Activated T-cell treated with anti-CD3 and anti-CD28 coated beads, Interleukin-2, amount 50 U/mL, for 24 hours (primary cell): ENCODE measurements at regions not wholly inside any gene's neighbourhood (a gene's known extent, or its start where the extent isn't known, plus 50 kb on each side); places are given as distances from the start of the nearest gene placed in this dataset.
"Not testable (repeated sequence)": the region's sequence is repeated elsewhere in the genome, so short reads cannot be mapped to it uniquely, and the experiment has no call there.

Experiments
- DNase-seq: peaks from one replicate; pipeline ENCODE4 v3.0.0-alpha.2; 2020
- H3K27ac Mint-ChIP-seq: 2 replicates; pipeline ENCODE4 v1.8.0; 2020; ENCODE audit warnings: mild to moderate bottlenecking, mixed read lengths
- H3K27me3 Mint-ChIP-seq: 2 replicates; pipeline ENCODE4 v1.8.0; 2020; ENCODE audit warnings: mixed read lengths
- H3K36me3 Mint-ChIP-seq: 2 replicates; pipeline ENCODE4 v1.8.0; 2020; ENCODE audit warnings: low read depth, mixed read lengths
- H3K4me1 Mint-ChIP-seq: 2 replicates; pipeline ENCODE4 v1.8.0; 2020; ENCODE audit warnings: low read depth, mixed read lengths
- H3K4me3 Mint-ChIP-seq: 2 replicates; pipeline ENCODE4 v1.8.0; 2020; ENCODE audit warnings: mild to moderate bottlenecking, moderate library complexity, mixed read lengths
- H3K9me3 Mint-ChIP-seq: 2 replicates; pipeline ENCODE4 v1.8.0; 2020; ENCODE audit warnings: mixed read lengths

DNA sequence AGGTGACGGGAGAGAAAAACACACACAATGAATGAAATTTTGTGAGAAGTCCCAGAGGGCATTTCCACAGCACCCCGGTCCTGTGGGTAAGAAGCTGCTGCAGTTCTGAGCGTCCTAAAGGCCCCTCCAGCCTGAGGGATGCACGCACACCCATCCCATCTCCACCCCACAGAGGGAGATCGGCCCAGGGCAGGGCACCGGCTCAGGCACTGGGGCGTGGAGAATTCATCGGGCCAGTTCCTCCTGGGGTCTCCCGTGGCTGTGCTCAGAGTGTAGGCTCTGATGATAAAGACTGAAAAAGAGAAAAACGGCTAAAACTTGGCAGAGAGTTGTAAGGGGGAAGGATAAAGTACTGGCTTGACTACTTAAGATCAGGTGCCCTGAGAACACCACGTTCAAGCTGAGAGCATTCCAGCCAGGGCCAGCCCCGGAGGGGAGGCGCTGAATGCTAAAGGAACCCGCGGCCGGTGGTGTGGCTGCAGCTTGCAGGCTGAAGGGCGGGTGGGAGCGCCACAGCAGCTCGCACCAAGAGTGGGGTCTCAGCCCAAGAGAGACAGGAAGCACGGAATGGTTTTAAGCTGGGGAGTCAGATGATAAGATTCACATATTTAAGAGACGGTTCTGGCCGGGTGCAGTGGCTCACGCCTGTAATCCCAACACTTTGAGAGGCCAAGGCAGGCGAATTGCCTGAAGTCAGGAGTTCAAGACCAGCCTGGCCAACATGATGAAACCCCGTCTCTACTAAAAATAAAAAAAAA is 121.9 kb upstream of the SPACA7 start:
- Mint-ChIP-seq H3K4me1 (no peaks in the 10 kb centered on the region), H3K27ac (no peak overlapping the region), H3K9me3 (no peaks in the 10 kb centered on the region), H3K27me3 (peaks cover 33% of the 10 kb centered on the region), H3K4me3 (no peak overlapping the region), H3K36me3 (no peaks in the 10 kb centered on the region)
- no peak for DNase-seq

DNA sequence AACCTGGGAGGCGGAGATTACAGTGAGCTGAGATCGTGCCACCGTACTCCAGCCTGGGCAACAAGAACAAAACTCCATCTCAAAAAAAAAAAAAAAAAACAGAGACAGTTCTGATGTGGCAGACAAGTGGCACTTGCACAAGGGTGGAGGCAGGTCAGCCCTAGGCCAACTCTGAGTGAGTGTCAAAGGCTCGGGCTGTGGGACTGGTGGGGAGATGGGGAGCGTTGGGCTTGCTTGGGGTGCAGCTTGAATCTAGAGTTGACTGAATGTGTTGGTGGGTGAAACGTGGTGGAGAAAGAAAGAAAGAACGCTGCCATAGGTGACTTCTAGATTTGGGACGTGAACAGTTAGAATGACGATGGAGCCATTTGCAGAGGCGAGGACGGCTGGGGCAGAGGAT is 121.3 kb upstream of the SPACA7 start:
- no peaks in the 10 kb centered on the region for H3K36me3 Mint-ChIP-seq
- no peak overlapping the region for H3K4me3 Mint-ChIP-seq
- H3K4me1 Mint-ChIP-seq, result no peaks in the 10 kb centered on the region
- H3K27ac Mint-ChIP-seq, result no peak overlapping the region
- no peak for DNase-seq
- H3K27me3 Mint-ChIP-seq, result peaks cover 32% of the 10 kb centered on the region
- H3K9me3 Mint-ChIP-seq, result no peaks in the 10 kb centered on the region

DNA sequence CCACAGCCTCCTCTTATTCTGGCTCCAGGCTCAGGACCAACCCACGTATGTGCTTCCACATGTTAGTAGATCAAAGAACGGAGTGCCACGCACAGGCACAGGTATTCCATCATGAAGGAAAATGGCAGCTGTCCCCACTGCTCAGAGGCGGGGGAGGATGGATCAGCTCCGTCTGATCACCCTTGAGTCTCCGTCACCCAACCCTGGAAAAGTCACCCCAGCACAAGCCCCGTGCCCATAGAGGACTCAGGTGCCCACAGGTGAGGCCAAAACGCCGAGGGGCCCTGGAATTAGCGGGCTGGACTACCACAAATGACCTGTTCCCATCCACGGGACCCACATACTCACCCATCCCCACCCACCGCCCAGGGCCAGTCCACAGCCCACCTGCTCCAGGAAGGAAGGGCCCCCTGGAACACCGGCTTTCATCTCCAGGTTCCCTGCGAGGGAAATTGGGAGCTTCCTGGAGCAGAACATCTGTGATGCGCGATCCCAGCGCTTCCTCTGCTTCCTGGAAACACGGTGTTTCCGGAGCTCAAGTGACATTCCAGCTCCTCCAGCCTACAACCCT is 120.5 kb upstream of the SPACA7 start:
- no peaks in the 10 kb centered on the region for H3K36me3 Mint-ChIP-seq
- no peak overlapping the region for H3K27ac Mint-ChIP-seq
- no peak overlapping the region for H3K4me3 Mint-ChIP-seq
- no peaks in the 10 kb centered on the region for H3K4me1 Mint-ChIP-seq
- peaks cover 30% of the 10 kb centered on the region for H3K27me3 Mint-ChIP-seq
- H3K9me3 Mint-ChIP-seq, result no peaks in the 10 kb centered on the region
- no peak for DNase-seq

DNA sequence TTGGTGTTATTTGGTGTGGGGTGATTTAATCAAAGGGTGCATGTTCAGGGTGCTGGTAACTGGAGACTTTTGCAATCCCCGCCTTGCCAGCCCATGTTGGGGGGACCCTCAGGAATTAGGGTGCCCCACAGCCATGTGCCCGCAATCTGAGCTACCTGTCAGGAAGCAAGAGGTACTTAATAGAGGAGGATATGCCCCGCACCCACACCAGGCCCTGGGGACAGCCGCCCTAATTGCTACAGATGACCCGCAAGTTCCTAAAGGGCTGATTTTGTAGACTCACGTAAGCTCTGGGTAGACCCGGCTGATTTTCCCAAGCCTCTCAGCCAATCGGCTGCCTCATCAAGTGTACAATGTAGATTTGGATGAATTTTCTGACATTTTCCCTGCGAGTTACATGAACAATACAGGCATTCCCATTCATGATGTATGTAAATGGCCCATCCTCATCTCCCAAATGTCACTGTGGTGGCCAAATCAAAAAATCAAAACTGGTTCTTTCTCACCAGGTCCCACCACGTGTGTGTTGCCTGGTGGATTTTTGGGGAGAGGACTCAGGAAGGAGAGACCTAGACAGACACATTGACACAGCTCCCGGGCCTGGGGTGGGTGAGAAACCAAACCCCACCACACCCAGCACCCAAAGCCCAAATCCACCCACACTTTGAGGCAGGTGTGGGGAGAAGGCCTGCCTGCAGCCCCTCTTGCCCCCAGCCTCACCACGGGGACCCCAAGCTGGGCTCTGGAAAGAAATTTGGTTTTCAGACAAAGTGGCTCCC is 119.2 kb upstream of the SPACA7 start:
- H3K27ac Mint-ChIP-seq, result no peak overlapping the region
- no peaks in the 10 kb centered on the region for H3K9me3 Mint-ChIP-seq
- H3K4me1 Mint-ChIP-seq, result no peaks in the 10 kb centered on the region
- no peak for DNase-seq
- H3K4me3 Mint-ChIP-seq, result no peak overlapping the region
- peaks cover 24% of the 10 kb centered on the region for H3K27me3 Mint-ChIP-seq
- no peaks in the 10 kb centered on the region for H3K36me3 Mint-ChIP-seq

DNA sequence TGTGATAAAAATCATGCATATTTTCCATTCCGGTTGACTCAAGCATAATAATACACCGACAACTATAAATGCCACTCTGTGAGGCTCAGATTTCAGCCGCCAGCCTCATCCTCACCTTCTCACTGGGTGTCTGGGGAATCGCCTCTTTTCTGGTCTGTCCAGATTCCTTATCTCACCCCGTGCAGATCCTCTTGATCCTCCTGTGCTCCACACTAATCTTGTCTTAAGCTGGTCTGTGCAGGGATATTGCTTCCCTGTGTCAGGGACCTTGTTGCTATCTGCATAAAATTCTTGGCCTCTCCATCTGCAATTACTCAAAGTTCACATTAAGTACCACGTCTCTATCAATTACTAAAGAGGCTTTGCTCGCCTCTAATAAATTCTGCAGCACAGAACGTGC is 116.6 kb upstream of the SPACA7 start:
- Mint-ChIP-seq H3K27me3 (peaks cover 15% of the 10 kb centered on the region), H3K27ac (no peak overlapping the region)

DNA sequence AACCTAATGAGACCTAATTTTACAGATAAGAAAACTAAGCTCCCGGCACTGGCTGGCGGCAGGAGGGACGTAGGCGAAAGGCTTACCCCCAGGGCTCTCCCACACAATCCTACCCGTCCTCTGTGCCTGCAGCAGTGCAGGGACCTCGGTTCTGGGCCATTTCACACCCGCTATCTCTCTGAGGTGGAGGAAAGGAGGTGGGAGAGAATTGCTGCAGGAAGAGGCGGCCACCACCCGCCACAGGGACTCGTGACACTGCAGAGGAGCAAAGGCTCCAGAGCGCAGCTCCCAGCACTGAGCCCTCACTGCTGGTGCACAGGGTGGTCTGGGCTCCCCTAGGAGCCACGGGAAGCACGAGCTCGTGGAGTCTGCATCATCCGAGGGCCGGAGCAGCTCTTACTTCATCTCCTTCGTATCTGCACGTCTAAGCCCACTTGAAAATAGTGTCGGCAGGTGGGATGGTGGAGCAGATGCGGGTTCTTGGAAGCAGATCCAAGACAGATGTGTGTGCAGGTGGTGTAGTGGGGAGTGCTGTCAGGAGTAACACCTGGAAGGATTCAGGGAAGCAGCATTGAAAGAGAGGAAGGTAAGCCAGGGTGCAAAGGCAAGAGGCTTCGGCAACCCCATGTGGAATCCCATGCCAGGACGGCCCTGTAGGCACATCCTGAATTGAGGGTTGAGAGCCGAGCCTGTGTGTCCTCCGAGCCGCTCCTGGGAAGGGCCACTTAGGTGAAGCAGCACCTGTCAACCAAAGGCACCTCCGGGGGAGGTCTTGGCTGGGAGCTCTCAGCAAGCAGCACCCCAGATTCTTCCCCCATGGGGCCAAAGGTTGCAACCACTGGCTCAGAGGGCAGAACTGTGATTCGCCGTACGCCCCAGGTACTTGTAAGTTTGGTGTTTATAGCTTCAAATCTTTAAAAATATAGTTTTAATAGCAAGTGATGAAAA is 115.8 kb upstream of the SPACA7 start:
- no peaks in the 10 kb centered on the region for H3K36me3 Mint-ChIP-seq
- no peaks in the 10 kb centered on the region for H3K9me3 Mint-ChIP-seq
- no peak overlapping the region for H3K27ac Mint-ChIP-seq
- H3K4me3 Mint-ChIP-seq, result no peak overlapping the region
- peaks cover 9% of the 10 kb centered on the region for H3K27me3 Mint-ChIP-seq
- H3K4me1 Mint-ChIP-seq, result no peaks in the 10 kb centered on the region
- DNase-seq, result no peak

More for the DNA sequence above, 116.6 kb upstream of the SPACA7 start:
- Mint-ChIP-seq H3K36me3 (no peaks in the 10 kb centered on the region), H3K9me3 (no peaks in the 10 kb centered on the region), H3K4me3 (no peak overlapping the region), H3K4me1 (no peaks in the 10 kb centered on the region)
- DNase-seq, result no peak

DNA sequence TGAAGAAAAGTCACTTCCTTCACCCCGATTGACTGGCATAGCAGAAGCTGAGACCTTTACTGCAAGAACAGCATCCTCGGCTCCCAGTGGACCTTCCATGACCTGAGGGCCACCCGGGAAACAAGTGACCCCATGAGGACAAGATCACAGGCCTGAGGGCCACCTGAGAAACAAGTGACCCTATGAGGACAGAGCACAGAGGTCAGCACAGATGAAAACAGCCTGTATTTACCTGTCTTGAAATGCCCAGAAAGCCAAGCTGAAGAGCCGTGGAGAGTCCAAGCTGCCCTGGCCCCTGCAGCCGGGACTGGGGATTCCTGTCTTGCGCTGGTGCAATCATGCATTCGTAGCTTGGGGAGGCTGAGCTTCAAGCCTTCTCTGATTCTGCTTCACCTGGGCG is 114.2 kb upstream of the SPACA7 start:
- no peak overlapping the region for H3K4me3 Mint-ChIP-seq
- no peak for DNase-seq
- H3K4me1 Mint-ChIP-seq, result no peaks in the 10 kb centered on the region
- no peaks in the 10 kb centered on the region for H3K9me3 Mint-ChIP-seq
- peaks cover 19% of the 10 kb centered on the region for H3K27me3 Mint-ChIP-seq
- no peak overlapping the region for H3K27ac Mint-ChIP-seq
- no peaks in the 10 kb centered on the region for H3K36me3 Mint-ChIP-seq

DNA sequence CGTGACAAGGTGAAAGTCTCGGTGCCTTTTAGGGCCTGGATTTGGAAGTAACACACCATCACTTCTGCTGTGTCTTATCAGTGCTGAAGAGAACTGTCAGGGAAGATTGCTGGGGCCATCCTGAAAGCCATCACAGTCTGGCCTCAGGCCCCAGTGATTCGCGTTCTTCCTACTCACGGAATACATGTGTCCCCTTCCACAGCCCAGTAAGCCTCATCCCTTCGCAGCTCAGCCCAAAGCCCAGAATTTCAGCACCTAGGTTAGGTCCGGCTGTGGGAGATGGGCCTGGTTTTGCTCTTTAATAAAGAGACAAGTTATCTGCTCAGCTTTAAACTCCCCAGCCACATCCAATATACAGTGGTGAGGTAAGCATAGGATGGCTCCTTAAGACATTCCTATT is 113.0 kb upstream of the SPACA7 start:
- no peaks in the 10 kb centered on the region for H3K4me1 Mint-ChIP-seq
- no peak overlapping the region for H3K27ac Mint-ChIP-seq
- no peaks in the 10 kb centered on the region for H3K9me3 Mint-ChIP-seq

DNA sequence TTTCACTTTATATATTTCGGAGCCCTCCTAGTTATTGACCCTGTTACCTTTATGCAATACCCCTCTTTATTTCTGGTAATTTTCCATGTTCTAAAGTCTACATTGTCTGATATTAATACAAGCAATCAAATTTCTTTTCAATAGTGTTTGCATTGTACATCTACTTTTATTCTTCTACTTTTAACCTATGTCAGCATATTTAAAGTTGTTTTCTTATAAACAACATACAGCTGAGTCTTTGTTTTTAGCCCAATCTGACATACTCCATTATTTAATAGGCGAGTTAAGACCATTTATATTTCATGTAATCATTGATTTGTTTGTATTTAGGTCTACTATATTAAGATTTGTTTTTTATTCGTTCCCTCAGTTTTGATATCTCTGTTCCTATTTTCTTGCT is 108.5 kb upstream of the SPACA7 start:
- no peak for DNase-seq
- H3K27ac Mint-ChIP-seq, result no peak overlapping the region
- no peaks in the 10 kb centered on the region for H3K4me1 Mint-ChIP-seq
- no peaks in the 10 kb centered on the region for H3K36me3 Mint-ChIP-seq
- H3K9me3 Mint-ChIP-seq, result no peaks in the 10 kb centered on the region
- no peak overlapping the region for H3K4me3 Mint-ChIP-seq
- peaks cover 29% of the 10 kb centered on the region for H3K27me3 Mint-ChIP-seq

More for the DNA sequence above, 113.0 kb upstream of the SPACA7 start:
- H3K36me3 Mint-ChIP-seq, result no peaks in the 10 kb centered on the region
- H3K4me3 Mint-ChIP-seq, result no peak overlapping the region
- DNase-seq, result no peak
- peaks cover 19% of the 10 kb centered on the region for H3K27me3 Mint-ChIP-seq

DNA sequence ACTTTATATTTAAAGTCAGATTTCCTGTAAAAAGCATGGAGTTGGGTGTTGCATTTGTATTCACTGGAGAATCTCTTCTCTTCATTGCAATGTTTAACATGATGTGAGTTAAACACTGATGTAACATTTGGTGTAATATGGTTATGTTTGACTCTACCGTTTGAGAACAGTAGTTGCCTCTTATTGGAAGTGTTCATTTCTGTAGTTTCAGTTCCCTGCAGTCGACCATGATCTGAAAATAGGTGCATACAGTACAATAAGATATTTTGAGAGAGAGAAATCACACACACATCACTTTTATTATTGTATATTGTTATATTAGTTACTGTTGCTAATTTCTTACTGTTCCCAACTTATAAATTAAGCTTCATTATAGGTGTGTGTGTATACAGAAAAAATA is 105.2 kb upstream of the SPACA7 start:
- Mint-ChIP-seq H3K4me1 (no peaks in the 10 kb centered on the region), H3K27ac (no peak overlapping the region), H3K4me3 (no peak overlapping the region), H3K9me3 (no peaks in the 10 kb centered on the region), H3K27me3 (peaks cover 41% of the 10 kb centered on the region), H3K36me3 (no peaks in the 10 kb centered on the region)
- DNase-seq, result no peak

DNA sequence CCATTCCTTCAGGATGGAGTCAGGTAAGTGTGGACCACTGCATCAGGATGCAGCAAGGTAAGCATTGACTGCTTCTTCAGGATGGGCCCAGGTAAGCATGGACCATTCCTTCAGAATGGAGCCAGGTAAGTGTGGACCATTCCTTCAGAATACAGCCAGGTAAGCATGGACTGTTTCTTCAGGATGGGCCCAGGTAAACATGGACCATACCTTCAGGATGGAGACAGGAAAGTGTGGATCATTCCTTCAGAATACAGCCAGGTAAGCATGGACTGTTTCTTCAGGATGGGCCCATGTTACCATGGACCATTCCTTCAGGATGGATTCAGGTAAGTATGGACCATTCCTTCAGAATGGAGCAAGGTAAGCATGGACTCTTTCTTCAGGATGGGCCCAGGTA is 89.4 kb upstream of the SPACA7 start:
- not testable (repeated sequence) for H3K4me1 Mint-ChIP-seq, DNase-seq, H3K27me3 Mint-ChIP-seq, H3K27ac Mint-ChIP-seq, H3K36me3 Mint-ChIP-seq, H3K4me3 Mint-ChIP-seq, H3K9me3 Mint-ChIP-seq

DNA sequence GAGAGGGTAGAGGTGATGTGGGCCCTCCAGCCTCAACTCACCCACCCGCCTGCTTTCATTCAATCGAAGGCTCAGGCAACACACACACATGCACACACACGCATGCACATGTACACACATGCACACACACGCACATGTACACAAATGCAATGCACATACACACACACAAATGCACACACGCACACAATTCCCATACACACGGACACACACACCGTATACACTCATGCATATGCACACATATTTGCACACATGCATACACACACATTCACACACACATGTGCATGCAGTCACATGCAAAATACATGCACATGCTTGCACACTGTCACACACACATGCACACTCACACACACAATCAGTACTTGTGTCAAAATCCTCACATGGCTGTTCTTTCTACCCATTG is 55.9 kb upstream of the SPACA7 start:
- no peak for DNase-seq
- no peak overlapping the region for H3K4me3 Mint-ChIP-seq
- H3K27ac Mint-ChIP-seq, result no peak overlapping the region
- peaks cover 22% of the 10 kb centered on the region for H3K27me3 Mint-ChIP-seq
- no peaks in the 10 kb centered on the region for H3K36me3 Mint-ChIP-seq
- H3K9me3 Mint-ChIP-seq, result no peaks in the 10 kb centered on the region
- no peaks in the 10 kb centered on the region for H3K4me1 Mint-ChIP-seq

DNA sequence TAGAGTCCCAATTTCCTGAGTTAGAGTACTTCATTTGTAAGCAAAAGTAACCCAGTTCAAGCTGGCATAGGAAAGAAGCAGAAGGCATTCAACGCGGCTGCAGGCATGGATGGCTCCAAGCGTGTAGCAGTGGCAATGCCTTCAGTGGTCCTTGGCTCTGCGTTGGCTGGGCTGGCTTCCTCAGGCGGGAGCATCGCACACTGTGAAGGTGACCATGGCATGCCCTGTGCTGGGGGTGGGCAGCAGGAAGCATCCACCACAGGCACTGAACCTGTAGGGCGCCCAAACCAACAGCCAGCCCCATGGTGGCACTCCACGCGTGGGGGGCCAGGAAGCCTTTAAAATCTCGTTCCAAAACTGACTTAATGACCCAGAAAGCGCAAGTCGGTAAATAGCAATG is 53.6 kb upstream of the SPACA7 start:
- Mint-ChIP-seq H3K36me3 (no peaks in the 10 kb centered on the region), H3K4me3 (no peak overlapping the region), H3K27me3 (peaks cover 29% of the 10 kb centered on the region), H3K4me1 (no peaks in the 10 kb centered on the region), H3K27ac (no peak overlapping the region), H3K9me3 (no peaks in the 10 kb centered on the region)
- no peak for DNase-seq

DNA sequence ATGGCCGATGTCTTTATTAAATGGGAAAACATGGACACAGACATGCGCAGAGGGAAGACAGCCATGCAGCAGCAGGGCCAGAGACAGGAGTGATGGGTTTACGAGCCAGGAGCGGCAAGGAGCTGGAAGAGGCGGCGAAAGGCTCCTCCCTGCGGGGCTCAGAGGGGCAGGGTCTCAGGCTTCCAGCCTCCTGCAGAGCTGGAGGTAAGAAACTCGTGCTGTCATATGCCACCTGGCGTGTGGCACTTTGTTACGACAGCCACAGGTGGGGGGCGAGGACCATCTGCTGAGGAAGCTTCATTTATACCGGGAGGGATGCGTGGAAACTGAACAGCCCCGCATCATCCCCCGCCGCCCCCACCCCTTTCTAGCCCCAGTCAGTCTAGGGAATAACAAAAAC is 52.0 kb upstream of the SPACA7 start:
- no peak overlapping the region for H3K27ac Mint-ChIP-seq

More for the DNA sequence above, 52.0 kb upstream of the SPACA7 start:
- Mint-ChIP-seq H3K27me3 (peaks cover 39% of the 10 kb centered on the region), H3K9me3 (no peaks in the 10 kb centered on the region), H3K4me3 (no peak overlapping the region), H3K4me1 (no peaks in the 10 kb centered on the region), H3K36me3 (no peaks in the 10 kb centered on the region)
- no peak for DNase-seq
